ENCODE measurements at regions not wholly inside any gene's neighbourhood (a gene's known extent, or its start where the extent isn't known, plus 50 kb on each side); places are given as distances from the start of the nearest gene placed in this dataset.
"Not testable (repeated sequence)": the region's sequence is repeated elsewhere in the genome, so short reads cannot be mapped to it uniquely, and the experiment has no call there.

- DNase-seq (ENCODE audit: low spot score), result no peak
Observed at GRCh38 chr12:3367750-3368444, 123.1 kb upstream of the PRMT8 start.

GRCh38 chr12:3371018-3371417, 120.0 kb upstream of the PRMT8 start:
- DNase-seq (ENCODE audit: low spot score), result no peak

GRCh38 chr12:3375326-3375725, 115.7 kb upstream of the PRMT8 start:
- DNase-seq (ENCODE audit: low spot score), result no peak

GRCh38 chr12:3376779-3377455, 114.1 kb upstream of the PRMT8 start:
- DNase-seq (ENCODE audit: low spot score), result no peak

- DNase-seq (ENCODE audit: low spot score), result no peak
Observed at GRCh38 chr12:3378655-3379054, 112.3 kb upstream of the PRMT8 start.

GRCh38 chr12:3379079-3379478, 111.9 kb upstream of the PRMT8 start:
- DNase-seq (ENCODE audit: low spot score), result no peak

- DNase-seq (ENCODE audit: low spot score), result no peak
Observed at GRCh38 chr12:3380200-3381043, 110.6 kb upstream of the PRMT8 start.

GRCh38 chr12:3381059-3382047, 109.7 kb upstream of the PRMT8 start:
- DNase-seq (ENCODE audit: low spot score), result no peak

- DNase-seq (ENCODE audit: low spot score), result no peak
Observed at GRCh38 chr12:3389986-3390385, 101.0 kb upstream of the PRMT8 start.

GRCh38 chr12:3397596-3397995, 93.4 kb upstream of the PRMT8 start:
- not testable (repeated sequence) for DNase-seq (ENCODE audit: low spot score)

- DNase-seq (ENCODE audit: low spot score), result no peak
Observed at GRCh38 chr12:3398196-3398789, 92.7 kb upstream of the PRMT8 start.

GRCh38 chr12:3405821-3406220, 85.2 kb upstream of the PRMT8 start:
- no peak for DNase-seq (ENCODE audit: low spot score)

GRCh38 chr12:3407723-3408122, 83.3 kb upstream of the PRMT8 start:
- DNase-seq (ENCODE audit: low spot score), result no peak

GRCh38 chr12:3409662-3410061, 81.3 kb upstream of the PRMT8 start:
- no peak for DNase-seq (ENCODE audit: low spot score)

- DNase-seq (ENCODE audit: low spot score), result no peak
Observed at GRCh38 chr12:3416159-3416558, 74.8 kb upstream of the PRMT8 start.

- DNase-seq (ENCODE audit: low spot score), result no peak
Observed at GRCh38 chr12:3416670-3417069, 74.3 kb upstream of the PRMT8 start.

- DNase-seq (ENCODE audit: low spot score), result no peak
Observed at GRCh38 chr12:3417113-3417512, 73.9 kb upstream of the PRMT8 start.

GRCh38 chr12:3417937-3418462, 73.0 kb upstream of the PRMT8 start:
- no peak for DNase-seq (ENCODE audit: low spot score)

- DNase-seq (ENCODE audit: low spot score), result no peak
Observed at GRCh38 chr12:3418609-3419390, 72.2 kb upstream of the PRMT8 start.

- DNase-seq (ENCODE audit: low spot score), result no peak
Observed at GRCh38 chr12:3419558-3419957, 71.4 kb upstream of the PRMT8 start.
